ENCODE measurements at regions not wholly inside any gene's neighbourhood (a gene's known extent, or its start where the extent isn't known, plus 50 kb on each side); places are given as distances from the start of the nearest gene placed in this dataset.

GRCh38 chr2:44097322-44097907 lies 71.3 kb upstream of the PPM1B start:
- H3K4me3 ChIP-seq = no peak overlapping the region
- 84 to 93% (median 86%) methylated on average over 6 of the region's 6 CpGs for WGBS, 4 donors
- H3K27ac ChIP-seq = no peak overlapping the region
- no peak for DNase-seq
- TF ChIP-seq POLR2A (IDR thresholded peaks at IDR 0.05) (no peak), CTCF (IDR thresholded peaks at IDR 0.05) (no peak)
- H3K9me3 ChIP-seq (replicated peaks in 1 of 3) = no peaks in the 10 kb centered on the region
- H3K27me3 ChIP-seq = no peaks in the 10 kb centered on the region
- H3K4me1 ChIP-seq (replicated peaks in 1 of 2) = peaks cover 14 to 19% of the 10 kb centered on the region in 2 donors
- intact Hi-C loops (cut with DNase I) = no loop called here
- H3K36me3 ChIP-seq (replicated peaks in 1 of 2) = no peaks in the 10 kb centered on the region

GRCh38 chr2:44098050-44098449 lies 70.6 kb upstream of the PPM1B start:
- H3K4me1 ChIP-seq (replicated peaks in 1 of 2) = peaks cover 14 to 19% of the 10 kb centered on the region in 2 donors
- no peak overlapping the region for H3K4me3 ChIP-seq
- H3K9me3 ChIP-seq (replicated peaks in 1 of 3) = no peaks in the 10 kb centered on the region
- H3K27ac ChIP-seq = no peak overlapping the region
- intact Hi-C loops (cut with DNase I) = no loop called here
- no peaks in the 10 kb centered on the region for H3K27me3 ChIP-seq
- WGBS, 4 donors = 79 to 91% (median 82%) methylated on average over 3 of the region's 3 CpGs
- no peaks in the 10 kb centered on the region for H3K36me3 ChIP-seq (replicated peaks in 1 of 2)
- TF ChIP-seq CTCF (IDR thresholded peaks at IDR 0.05) (no peak), POLR2A (IDR thresholded peaks at IDR 0.05) (no peak)
- DNase-seq = no peak

GRCh38 chr2:44098891-44099290 lies 69.8 kb upstream of the PPM1B start:
- 84 to 90% (median 85%) methylated on average over 6 of the region's 6 CpGs for whole genome bisulfite sequencing, 4 donors
- peaks cover 14 to 19% of the 10 kb centered on the region in 2 donors for H3K4me1 ChIP-seq (replicated peaks in 1 of 2)

GRCh38 chr2:44100351-44100750 lies 68.3 kb upstream of the PPM1B start:
- Histone ChIP-seq H3K36me3 (replicated peaks in 1 of 2) (no peaks in the 10 kb centered on the region), H3K27ac (peak overlapping the region in 3 of 5 donors; percentile 41 to 46 (median 43)), H3K4me3 (no peak overlapping the region), H3K9me3 (replicated peaks in 1 of 3) (no peaks in the 10 kb centered on the region), H3K4me1 (replicated peaks in 1 of 2) (peaks cover 14 to 19% of the 10 kb centered on the region in 2 donors), H3K27me3 (no peaks in the 10 kb centered on the region)
- DNase-seq = peak; percentile 65 to 91 (median 88)
- WGBS, 4 donors = 3 to 26% (median 12%) methylated on average over 3 of the region's 3 CpGs
- intact Hi-C loops (cut with DNase I) = no loop called here
- TF ChIP-seq CTCF (IDR thresholded peaks at IDR 0.05) (no peak), POLR2A (IDR thresholded peaks at IDR 0.05) (peak in 1 of 2 donors; percentile 26)

More at GRCh38 chr2:44098891-44099290, 69.8 kb upstream of the PPM1B start:
- Histone ChIP-seq H3K27ac (no peak overlapping the region), H3K36me3 (replicated peaks in 1 of 2) (no peaks in the 10 kb centered on the region), H3K27me3 (no peaks in the 10 kb centered on the region), H3K4me3 (no peak overlapping the region), H3K9me3 (replicated peaks in 1 of 3) (no peaks in the 10 kb centered on the region)
- no peak for TF ChIP-seq POLR2A (IDR thresholded peaks at IDR 0.05)
- TF ChIP-seq CTCF (IDR thresholded peaks at IDR 0.05) = no peak
- intact Hi-C loops (cut with DNase I) = no loop called here
- DNase-seq = no peak

All from adrenal gland (tissue), 9 donors.